GM12878 (cell line): ENCODE measurements at regions not wholly inside any gene's neighbourhood (a gene's known extent, or its start where the extent isn't known, plus 50 kb on each side); places are given as distances from the start of the nearest gene placed in this dataset.
A peak's percentile ranks its signal among the peaks of the same experiment; 100 is the strongest.

ENCODE experiments used
- ATAC-seq: fragments of 200-7000 bp; cut with Tn5 transposase; 3 replicates; pipeline ENCODE4 v1.9.1; 2020; ENCODE audit warnings: mild to moderate bottlenecking, moderate library complexity
- BruUV-seq: library from RNA; stranded (reverse); fragments of 400-500 nt; replicated peaks from 2 replicates; lab custom pipeline; 2021; lab: Mats Ljungman, UMichigan
- CTCF ChIA-PET: fragments of 300-600 bp; sonication (Branson Sonifier 250); formaldehyde crosslinking; extraction: SDS; loops from one replicate; lab custom pipeline; 2021; ENCODE audit warnings: inconsistent platforms; lab: Yijun Ruan, JAX
- POLR2A ChIA-PET: fragments of 350-600 bp; formaldehyde crosslinking; extraction: SDS; loops from one replicate; lab custom pipeline; 2021; ENCODE audit warnings: inconsistent platforms; lab: Charles Lee
- RAD21 ChIA-PET: fragments of 300-600 bp; sonication (Branson Sonifier 250); formaldehyde crosslinking; loops from one replicate; lab custom pipeline; 2023; ENCODE audit warnings: antibody characterized with exemption; ENCODE audit not compliant: unreplicated experiment; lab: Charles Lee
- SMC1A ChIA-PET: fragments of 300-600 bp; sonication (Branson Sonifier 250); formaldehyde crosslinking; loops from one replicate; lab custom pipeline; 2023; ENCODE audit not compliant: unreplicated experiment, uncharacterized antibody; lab: Charles Lee
- DNase-seq: peaks from one replicate; pipeline ENCODE4 v3.0.0-alpha.2; 2011; ENCODE audit warnings: low read depth, low spot score
- FAIRE-seq: peaks from 3 replicates; lab custom pipeline; 2011; peaks lifted over from hg19 to GRCh38; lab: Jason Lieb, UNC
- H2AFZ ChIP-seq: 2 replicates; pipeline ENCODE4 v1.6.0; 2011; ENCODE audit warnings: low read depth, low read length, control low read depth; ENCODE audit not compliant: control insufficient read depth
- H3K27ac ChIP-seq: 2 replicates; pipeline ENCODE4 v1.5.1; 2011; ENCODE audit warnings: control low read depth; ENCODE audit not compliant: control insufficient read depth, insufficient read depth
- H3K27me3 ChIP-seq, 2 experiments: replicated peaks in 1 of 2; 2 replicates each; pipeline versions ENCODE4 v1.6.0 to v1.6.1; 2011; ENCODE audit warnings: low read length in 1 of 2; ENCODE audit not compliant: control insufficient read depth in 2 of 2, insufficient read depth in 2 of 2
- H3K36me3 ChIP-seq, 2 experiments: 2 replicates each; pipeline ENCODE4 v1.5.1; 2011; ENCODE audit warnings: low read length in 1 of 2; ENCODE audit not compliant: control insufficient read depth in 2 of 2, insufficient read depth in 2 of 2
- H3K4me1 ChIP-seq: 2 replicates; pipeline ENCODE4 v1.6.1; 2011; ENCODE audit warnings: mild to moderate bottlenecking, low read length, moderate library complexity, mixed read lengths; ENCODE audit not compliant: control insufficient read depth, insufficient read depth
- H3K4me2 ChIP-seq: 2 replicates; pipeline ENCODE4 v1.6.0; 2011; ENCODE audit warnings: control low read depth; ENCODE audit not compliant: control insufficient read depth, insufficient read depth
- H3K4me3 ChIP-seq: fragments of 200-600 bp; sonication (generic); 2 replicates; pipeline ENCODE4 v1.5.1; 2016
- H3K79me2 ChIP-seq: 2 replicates; pipeline ENCODE4 v1.6.0; 2011; ENCODE audit warnings: low read length; ENCODE audit not compliant: control insufficient read depth, insufficient read depth
- H3K9ac ChIP-seq: 2 replicates; pipeline ENCODE4 v1.8.0; 2011; ENCODE audit warnings: low read length, control low read depth, mixed read lengths; ENCODE audit not compliant: control insufficient read depth, insufficient read depth
- H3K9me3 ChIP-seq: replicated peaks from 3 replicates; pipeline ENCODE4 v1.5.1; 2011; ENCODE audit warnings: mild to moderate bottlenecking, low read length; ENCODE audit not compliant: control insufficient read depth, insufficient read depth
- H4K20me1 ChIP-seq: 2 replicates; pipeline ENCODE4 v1.6.0; 2011; ENCODE audit not compliant: control insufficient read depth, insufficient read depth
- BHLHE40 ChIP-seq, 2 experiments: fragments of 450-650 bp in 1 of 2; IDR thresholded peaks; 2 replicates each; pipeline ENCODE4 v1.6.1; 2011 to 2017; ENCODE audit warnings: low read depth in 2 of 2, borderline replicate concordance in 1 of 2, improper control_type of control experiment in 1 of 2, low read length in 1 of 2, mild to moderate bottlenecking in 1 of 2
- BMI1 ChIP-seq: fragments of 450-650 bp; IDR thresholded peaks from 2 replicates; pipeline ENCODE4 v1.6.1; 2016; ENCODE audit warnings: mild to moderate bottlenecking, moderate library complexity, borderline replicate concordance
- NR2C1 ChIP-seq: fragments of 450-650 bp; IDR thresholded peaks from 2 replicates; pipeline ENCODE4 v1.6.1; 2017; ENCODE audit warnings: antibody characterized with exemption, mild to moderate bottlenecking, moderate library complexity
- POLR2AphosphoS2 ChIP-seq: IDR thresholded peaks from 2 replicates; pipeline ENCODE4 v1.6.1; 2011; ENCODE audit warnings: low read depth, mild to moderate bottlenecking, low read length, improper control_type of control experiment, moderate library complexity
- RBBP5 ChIP-seq: fragments of 200-600 bp; sonication (generic); conservative IDR thresholded peaks from 2 replicates; pipeline ENCODE4 v1.6.1; 2016
- SP1 ChIP-seq: IDR thresholded peaks from one replicate; pipeline ENCODE4 v1.6.1; 2011; ENCODE audit warnings: low read depth, low read length
- WGBS: methylation state at CpG from one replicate; pipeline ENCODE4 v1.1.6; 2016; ENCODE audit warnings: low lambda C conversion rate; ENCODE audit not compliant: insufficient replicate concordance, insufficient coverage; ENCODE audit errors: missing lambda C conversion rate; 5-methylcytosine and 5-hydroxymethylcytosine counted together
- in situ Hi-C: fragments of 300-500 bp; cut with MboI; formaldehyde crosslinking; loops from 9 replicates; pipeline ENCODE4 v1.14.3; 2018; ENCODE audit warnings: mixed read lengths
- intact Hi-C: fragments of 100-400 bp; cut with micrococcal nuclease; formaldehyde crosslinking; loops from one replicate; pipeline ENCODE4 v1.14.2; 2022; ENCODE audit not compliant: unreplicated experiment

GRCh38 chr15:55008421-55008820, 188.3 kb downstream of the RSL24D1 start:
- H3K27me3 ChIP-seq: no peaks in the 10 kb centered on the region
- H3K9ac ChIP-seq: no peak overlapping the region
- 66% methylated on average over 4 of the region's 4 CpGs for WGBS
- H3K4me3 ChIP-seq: no peak overlapping the region
- CTCF ChIA-PET: no interaction called here
- intact Hi-C loops: no loop called here
- no peak for DNase-seq
- no peak overlapping the region for H3K27ac ChIP-seq
- H3K4me2 ChIP-seq: no peak overlapping the region
- H3K36me3 ChIP-seq: no peaks in the 10 kb centered on the region
- no peaks in the 10 kb centered on the region for H3K9me3 ChIP-seq
- no peaks in the 10 kb centered on the region for H3K79me2 ChIP-seq
- no peaks in the 10 kb centered on the region for H3K4me1 ChIP-seq
- no peak overlapping the region for H2AFZ ChIP-seq
- BruUV-seq: no TSS peak
- SMC1A ChIA-PET: no interaction called here
- TF ChIP-seq RBBP5 (no peak), BMI1 (no peak)
- in situ Hi-C loops: no loop called here
- RAD21 ChIA-PET: no interaction called here
- H4K20me1 ChIP-seq: no peaks in the 10 kb centered on the region
- no peak for FAIRE-seq
- ATAC-seq: no peak
- POLR2A ChIA-PET: no interaction called here

GRCh38 chr15:55007561-55007960, 189.2 kb downstream of the RSL24D1 start:
- Histone ChIP-seq H3K4me2 (no peak overlapping the region), H3K9ac (no peak overlapping the region), H3K36me3 (no peaks in the 10 kb centered on the region), H3K27ac (no peak overlapping the region), H3K79me2 (no peaks in the 10 kb centered on the region), H3K4me1 (no peaks in the 10 kb centered on the region), H3K27me3 (no peaks in the 10 kb centered on the region), H3K9me3 (no peaks in the 10 kb centered on the region), H3K4me3 (no peak overlapping the region), H4K20me1 (no peaks in the 10 kb centered on the region), H2AFZ (no peak overlapping the region)
- ATAC-seq (no peak), FAIRE-seq (no peak), DNase-seq (no peak)
- ChIA-PET SMC1A (interaction anchor here (0.9 kb wide), 1 partner anchor 19 kb away, joined by 4 read pairs; no protein-coding TSS in a partner anchor), POLR2A (no interaction called here), RAD21 (no interaction called here), CTCF (interaction anchor here (0.9 kb wide), 1 partner anchor 24 kb away, joined by 3 read pairs; no protein-coding TSS in a partner anchor)
- intact Hi-C loops (no loop called here), in situ Hi-C loops (no loop called here)
- BruUV-seq: no TSS peak
- 4% methylated on average over 5 of the region's 5 CpGs for WGBS
- TF ChIP-seq SP1: no peak
- peak in 1 of 2 experiments; percentile 31; a peak in 1 of 4 replicates for TF ChIP-seq BHLHE40 (IDR thresholded peaks at IDR 0.05; ENCODE audit: borderline replicate concordance in 1 of 2, low read depth in 2 of 2, low read length in 1 of 2)
- TF ChIP-seq POLR2AphosphoS2: no peak
- TF ChIP-seq NR2C1: no peak
